GM10248 (cell line): ENCODE measurements at regions not wholly inside any gene's neighbourhood (a gene's known extent, or its start where the extent isn't known, plus 50 kb on each side); places are given as distances from the start of the nearest gene placed in this dataset.

Source experiments
- CTCF ChIA-PET: fragments of 300-600 bp; sonication (Branson Sonifier 250); formaldehyde crosslinking; extraction: SDS; loops from one replicate; lab custom pipeline; 2021; ENCODE audit warnings: antibody characterized with exemption; lab: Yijun Ruan, JAX
- POLR2A ChIA-PET: fragments of 350-650 bp; sonication (Branson Sonifier 250); formaldehyde crosslinking; extraction: SDS; loops from one replicate; lab custom pipeline; 2020; ENCODE audit warnings: antibody characterized with exemption; lab: Yijun Ruan, JAX
- DNase-seq: peaks from one replicate; pipeline ENCODE4 v3.0.0; 2012; ENCODE audit errors: extremely low spot score
- TF ChIP-seq, protein P1 (sequence below): IDR thresholded peaks from 2 replicates; pipeline ENCODE4 v1.5.1; 2012; ENCODE audit warnings: mild to moderate bottlenecking, low read depth; ENCODE audit errors: extremely low read depth, missing control alignments, control extremely low read depth

DNA sequence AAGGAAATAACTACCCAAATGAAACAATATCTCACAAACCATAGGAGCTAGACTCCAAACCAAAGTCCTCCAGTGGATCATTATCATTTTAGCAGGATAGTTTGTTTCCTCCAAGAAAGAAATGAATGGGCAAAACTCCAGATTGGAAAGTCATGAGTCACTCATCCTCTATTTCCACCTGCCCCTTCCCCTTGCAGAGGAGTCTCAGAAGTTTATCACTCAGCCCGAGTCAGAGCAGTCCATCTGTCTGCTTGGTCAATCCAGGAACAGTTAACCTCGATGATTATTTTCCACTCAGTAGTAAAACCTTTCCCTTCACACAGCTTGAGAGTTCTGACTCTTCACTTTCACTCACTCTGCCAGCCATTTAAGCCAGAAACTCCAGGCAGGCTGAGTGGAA is 462.2 kb downstream of the BCL11A start:
- no peak for DNase-seq
- POLR2A ChIA-PET, result no interaction called here
- TF ChIP-seq, protein P1, sequence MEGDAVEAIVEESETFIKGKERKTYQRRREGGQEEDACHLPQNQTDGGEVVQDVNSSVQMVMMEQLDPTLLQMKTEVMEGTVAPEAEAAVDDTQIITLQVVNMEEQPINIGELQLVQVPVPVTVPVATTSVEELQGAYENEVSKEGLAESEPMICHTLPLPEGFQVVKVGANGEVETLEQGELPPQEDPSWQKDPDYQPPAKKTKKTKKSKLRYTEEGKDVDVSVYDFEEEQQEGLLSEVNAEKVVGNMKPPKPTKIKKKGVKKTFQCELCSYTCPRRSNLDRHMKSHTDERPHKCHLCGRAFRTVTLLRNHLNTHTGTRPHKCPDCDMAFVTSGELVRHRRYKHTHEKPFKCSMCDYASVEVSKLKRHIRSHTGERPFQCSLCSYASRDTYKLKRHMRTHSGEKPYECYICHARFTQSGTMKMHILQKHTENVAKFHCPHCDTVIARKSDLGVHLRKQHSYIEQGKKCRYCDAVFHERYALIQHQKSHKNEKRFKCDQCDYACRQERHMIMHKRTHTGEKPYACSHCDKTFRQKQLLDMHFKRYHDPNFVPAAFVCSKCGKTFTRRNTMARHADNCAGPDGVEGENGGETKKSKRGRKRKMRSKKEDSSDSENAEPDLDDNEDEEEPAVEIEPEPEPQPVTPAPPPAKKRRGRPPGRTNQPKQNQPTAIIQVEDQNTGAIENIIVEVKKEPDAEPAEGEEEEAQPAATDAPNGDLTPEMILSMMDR, result no peak
- CTCF ChIA-PET, result no interaction called here

DNA sequence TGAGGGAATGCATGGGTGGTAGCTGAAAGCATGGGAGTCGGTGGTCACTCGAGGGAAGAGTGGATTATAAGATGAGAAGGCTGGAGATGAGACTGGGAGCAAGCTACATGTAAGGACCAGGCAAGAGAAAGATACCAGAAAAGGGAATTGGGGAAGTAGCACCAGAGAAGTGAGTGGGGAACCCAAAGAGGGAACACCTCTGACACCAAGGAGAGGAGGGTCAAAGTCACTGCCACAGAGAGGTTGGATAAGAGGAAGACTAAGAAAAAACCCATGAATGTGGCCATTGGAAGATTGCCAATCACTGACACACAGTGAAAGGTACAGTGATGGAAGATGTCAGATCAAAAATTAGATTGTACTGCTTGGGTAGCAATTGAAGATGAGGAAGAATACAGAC is 473.9 kb downstream of the BCL11A start:
- TF ChIP-seq, protein P1, result no peak
- CTCF ChIA-PET, result no interaction called here
- DNase-seq, result no peak
- POLR2A ChIA-PET, result no interaction called here

DNA sequence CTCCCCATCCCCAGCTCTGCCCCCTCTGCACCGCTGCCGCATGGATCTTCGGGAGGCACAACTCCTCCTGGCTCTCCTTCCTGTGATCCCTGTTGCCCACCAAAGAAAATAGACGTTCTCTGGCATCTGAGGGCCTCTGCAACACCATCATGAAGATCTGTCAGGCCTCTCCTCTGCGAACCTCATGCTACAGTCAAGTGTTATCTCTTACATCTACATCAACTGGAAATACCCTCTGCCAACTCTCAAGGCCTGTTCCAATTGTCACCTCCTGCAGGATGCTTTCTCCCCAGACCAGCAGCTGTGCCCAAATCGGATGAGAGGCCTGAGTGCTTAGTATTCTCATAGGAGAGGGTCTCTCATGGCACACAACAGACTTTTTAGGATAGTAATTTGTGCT is 478.4 kb downstream of the BCL11A start:
- TF ChIP-seq, protein P1, result no peak
- ChIA-PET POLR2A (no interaction called here), CTCF (no interaction called here)
- no peak for DNase-seq

DNA sequence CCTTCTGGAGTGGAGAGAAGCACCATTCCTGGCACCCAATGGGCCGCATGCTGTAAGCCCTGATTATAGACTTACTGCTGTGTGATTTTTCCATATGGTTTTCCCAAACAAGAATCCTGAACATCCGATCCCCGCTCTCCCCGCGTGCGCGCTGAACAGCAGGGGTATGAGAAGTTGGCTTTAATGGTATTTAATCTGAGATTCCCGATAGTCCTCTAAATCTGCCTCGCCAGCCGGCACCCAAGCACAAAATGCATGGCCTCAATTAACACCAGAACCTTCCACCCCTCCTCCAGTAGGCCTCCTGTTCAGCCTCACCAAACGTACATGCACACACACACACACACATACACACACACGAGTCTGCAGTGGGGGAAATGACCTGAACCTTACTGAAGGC is 480.3 kb downstream of the BCL11A start:
- TF ChIP-seq, protein P1, result no peak
- ChIA-PET POLR2A (no interaction called here), CTCF (no interaction called here)
- no peak for DNase-seq

DNA sequence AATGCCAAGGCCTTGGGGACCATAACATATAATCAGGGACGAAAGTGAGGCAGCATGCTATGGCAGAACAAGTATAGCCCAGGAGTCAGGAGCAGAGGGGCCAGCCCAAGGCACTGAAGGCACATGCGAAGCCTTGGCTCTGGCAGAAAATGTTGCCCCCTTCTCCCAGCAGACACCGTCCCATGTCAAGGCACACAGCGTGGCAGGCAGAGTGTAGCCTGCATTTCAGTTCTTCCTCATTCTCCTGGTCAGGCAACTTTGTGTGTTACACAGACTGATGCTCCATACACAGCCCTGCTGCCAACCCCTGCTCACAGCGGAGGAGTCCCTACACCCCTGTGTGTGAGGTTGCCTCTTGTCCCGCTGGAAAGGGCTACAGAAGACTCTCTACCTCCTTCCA is 480.8 kb downstream of the BCL11A start:
- DNase-seq, result no peak
- TF ChIP-seq, protein P1, result no peak
- ChIA-PET POLR2A (no interaction called here), CTCF (no interaction called here)

DNA sequence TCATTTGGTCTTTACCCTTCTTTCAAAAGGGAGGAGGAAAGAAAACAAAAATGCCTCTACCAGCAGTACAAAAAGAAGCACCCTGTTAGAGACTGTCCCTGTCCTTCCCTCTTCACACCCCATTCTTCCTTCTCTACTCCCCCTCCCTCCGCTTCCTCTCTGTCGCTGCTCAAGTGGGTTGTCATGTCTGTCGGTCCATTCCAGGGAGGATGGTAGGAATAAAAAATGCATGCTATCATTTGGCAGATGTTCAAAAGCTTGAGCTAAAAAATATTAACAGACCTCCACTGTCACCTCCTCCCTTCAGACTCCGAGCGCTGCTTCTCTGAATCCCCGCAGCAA is 482.0 kb downstream of the BCL11A start:
- TF ChIP-seq, protein P1, result no peak
- no peak for DNase-seq
- POLR2A ChIA-PET, result no interaction called here
- CTCF ChIA-PET, result interaction anchor here (1.2 kb wide), 2 partner anchors 11 to 38 kb away, joined by 3 read pairs; no protein-coding TSS in a partner anchor
